OCI-LY3 (cell line): ENCODE measurements at regions not wholly inside any gene's neighbourhood (a gene's known extent, or its start where the extent isn't known, plus 50 kb on each side); places are given as distances from the start of the nearest gene placed in this dataset.

Experiments used
- EZH2phosphoT487 ChIP-seq: fragments of 200-600 bp; shearing (Covaris generic); IDR thresholded peaks from 2 replicates; pipeline ENCODE4 v1.6.1; 2018; ENCODE audit warnings: antibody characterized with exemption, mixed run types, low read depth
- TF ChIP-seq, protein P1 (sequence below): fragments of 200-600, 300-600 bp; sonication (generic); IDR thresholded peaks from 2 replicates; pipeline ENCODE4 v1.5.1; 2014; ENCODE audit warnings: antibody characterized with exemption, low read length, low read depth

DNA sequence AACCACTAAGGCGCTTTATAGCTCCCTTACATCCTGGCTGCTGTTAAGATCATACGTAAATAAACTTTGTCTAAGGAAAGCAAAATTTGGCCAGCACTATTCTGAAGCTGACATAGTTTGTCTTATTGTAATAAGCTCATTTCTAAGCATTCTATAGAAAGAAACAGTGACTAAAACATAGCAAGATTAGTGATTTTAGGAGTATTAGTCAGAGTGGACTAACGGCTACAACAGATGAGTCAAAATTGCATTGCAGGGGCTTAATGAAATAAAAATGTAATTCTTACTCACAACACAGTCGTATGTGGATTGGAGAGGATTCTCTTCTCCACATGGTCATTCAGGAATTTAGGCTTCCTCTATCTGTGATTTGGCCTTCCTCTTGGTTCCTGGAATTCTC is 347.6 kb downstream of the GADD45G start:
- TF ChIP-seq, protein P1, sequence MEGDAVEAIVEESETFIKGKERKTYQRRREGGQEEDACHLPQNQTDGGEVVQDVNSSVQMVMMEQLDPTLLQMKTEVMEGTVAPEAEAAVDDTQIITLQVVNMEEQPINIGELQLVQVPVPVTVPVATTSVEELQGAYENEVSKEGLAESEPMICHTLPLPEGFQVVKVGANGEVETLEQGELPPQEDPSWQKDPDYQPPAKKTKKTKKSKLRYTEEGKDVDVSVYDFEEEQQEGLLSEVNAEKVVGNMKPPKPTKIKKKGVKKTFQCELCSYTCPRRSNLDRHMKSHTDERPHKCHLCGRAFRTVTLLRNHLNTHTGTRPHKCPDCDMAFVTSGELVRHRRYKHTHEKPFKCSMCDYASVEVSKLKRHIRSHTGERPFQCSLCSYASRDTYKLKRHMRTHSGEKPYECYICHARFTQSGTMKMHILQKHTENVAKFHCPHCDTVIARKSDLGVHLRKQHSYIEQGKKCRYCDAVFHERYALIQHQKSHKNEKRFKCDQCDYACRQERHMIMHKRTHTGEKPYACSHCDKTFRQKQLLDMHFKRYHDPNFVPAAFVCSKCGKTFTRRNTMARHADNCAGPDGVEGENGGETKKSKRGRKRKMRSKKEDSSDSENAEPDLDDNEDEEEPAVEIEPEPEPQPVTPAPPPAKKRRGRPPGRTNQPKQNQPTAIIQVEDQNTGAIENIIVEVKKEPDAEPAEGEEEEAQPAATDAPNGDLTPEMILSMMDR: no peak
- TF ChIP-seq EZH2phosphoT487: no peak
